ENCODE measurements at regions not wholly inside any gene's neighbourhood (a gene's known extent, or its start where the extent isn't known, plus 50 kb on each side); places are given as distances from the start of the nearest gene placed in this dataset.

DNA sequence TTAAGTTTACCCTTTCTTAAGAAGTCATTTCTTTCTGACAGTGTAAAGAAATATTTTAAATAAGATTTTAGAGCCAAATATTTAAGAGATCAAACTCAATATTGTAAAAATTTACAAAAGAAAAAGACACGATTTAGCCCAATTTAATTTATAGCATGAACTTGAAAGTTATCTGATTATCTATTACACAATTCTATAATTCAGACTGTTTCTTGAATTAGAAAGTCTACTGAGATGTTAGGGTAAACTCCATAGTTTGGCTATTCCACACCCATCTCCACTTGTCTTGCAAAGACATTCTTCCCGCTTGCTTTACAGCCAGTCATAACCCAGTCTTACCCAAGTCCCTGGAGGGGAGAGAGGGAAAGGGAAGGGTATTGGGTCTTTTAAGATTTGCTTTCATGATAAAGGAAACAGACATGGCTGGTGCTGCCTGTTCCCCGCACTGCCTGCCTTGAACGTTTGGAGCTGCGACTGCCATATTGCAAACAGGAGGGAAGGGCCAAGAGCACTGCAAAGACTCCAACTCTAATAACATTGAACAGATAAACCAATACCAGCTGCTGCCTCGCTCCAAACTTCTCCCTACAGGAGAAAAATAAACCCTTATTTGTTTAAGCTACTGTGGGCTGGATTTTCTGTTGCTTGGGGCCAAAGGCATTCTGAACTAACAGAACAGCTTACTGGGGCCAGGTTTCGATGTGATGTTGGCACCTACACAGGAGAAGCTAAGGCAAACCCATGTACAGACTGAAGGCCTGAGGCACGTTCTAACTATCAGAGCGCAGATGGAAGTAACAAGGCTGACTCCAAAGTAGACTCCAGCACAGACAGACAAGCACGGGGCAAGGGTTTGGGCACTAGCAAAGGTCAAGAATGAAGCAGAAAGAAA is 552.3 kb upstream of the JARID2 start:
- no peak for DNase-seq (ENCODE audit: low read depth in 2 of 2)

GRCh38 chr6:14694308-14694707 is 551.6 kb upstream of the JARID2 start:
- no peak for DNase-seq (ENCODE audit: low read depth in 2 of 2)

DNA sequence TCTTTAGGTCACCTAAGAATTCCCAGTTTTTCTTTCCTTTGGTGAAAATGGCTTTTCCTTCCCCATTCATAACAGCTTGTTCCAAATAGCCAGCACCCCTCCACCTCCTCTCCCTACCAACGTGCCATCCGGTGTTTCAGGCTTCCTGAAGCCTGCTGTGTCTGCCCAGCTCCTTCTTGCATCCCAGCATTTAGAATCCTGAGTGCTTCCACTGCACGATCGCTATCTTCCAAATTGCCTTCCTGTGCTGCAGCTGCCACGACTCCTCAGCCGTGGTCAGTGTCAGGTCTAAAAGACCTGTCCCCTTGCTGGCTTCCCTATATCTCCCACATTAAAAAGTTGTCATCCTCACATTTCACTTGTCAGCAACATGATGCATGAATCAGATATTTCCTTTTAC is 550.3 kb upstream of the JARID2 start:
- DNase-seq (ENCODE audit: low read depth in 2 of 2), result no peak

DNA sequence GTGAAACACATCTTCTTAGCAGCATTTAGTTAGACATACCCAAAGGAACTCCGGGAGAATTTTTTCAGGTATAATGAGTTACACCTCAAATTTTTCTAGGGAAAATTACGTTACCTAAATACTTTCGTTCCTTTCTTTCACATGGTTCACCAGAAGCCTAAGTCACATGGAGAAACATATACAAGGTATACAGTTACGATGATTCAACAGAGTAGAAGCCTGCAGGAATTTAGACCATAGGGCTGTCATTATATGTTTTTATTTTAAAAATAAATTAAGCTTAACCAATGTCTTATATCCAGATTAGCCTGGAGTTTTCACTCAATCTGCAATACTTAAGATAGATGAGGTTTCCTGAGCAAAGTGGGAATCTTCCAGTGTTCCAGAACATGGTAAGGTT is 549.5 kb upstream of the JARID2 start:
- no peak for DNase-seq (ENCODE audit: low read depth in 2 of 2)

- DNase-seq (ENCODE audit: low read depth in 2 of 2), result no peak
Observed at GRCh38 chr6:14697427-14697826, 548.4 kb upstream of the JARID2 start.

- DNase-seq (ENCODE audit: low read depth in 2 of 2), result no peak
Observed at GRCh38 chr6:14699803-14700601, 545.9 kb upstream of the JARID2 start.

- no peak for DNase-seq (ENCODE audit: low read depth in 2 of 2)
Observed at GRCh38 chr6:14701946-14702345, 543.9 kb upstream of the JARID2 start.

GRCh38 chr6:14702678-14703077 is 543.2 kb upstream of the JARID2 start:
- DNase-seq (ENCODE audit: low read depth in 2 of 2), result no peak

- no peak for DNase-seq (ENCODE audit: low read depth in 2 of 2)
Observed at GRCh38 chr6:14703586-14703985, 542.3 kb upstream of the JARID2 start.

DNA sequence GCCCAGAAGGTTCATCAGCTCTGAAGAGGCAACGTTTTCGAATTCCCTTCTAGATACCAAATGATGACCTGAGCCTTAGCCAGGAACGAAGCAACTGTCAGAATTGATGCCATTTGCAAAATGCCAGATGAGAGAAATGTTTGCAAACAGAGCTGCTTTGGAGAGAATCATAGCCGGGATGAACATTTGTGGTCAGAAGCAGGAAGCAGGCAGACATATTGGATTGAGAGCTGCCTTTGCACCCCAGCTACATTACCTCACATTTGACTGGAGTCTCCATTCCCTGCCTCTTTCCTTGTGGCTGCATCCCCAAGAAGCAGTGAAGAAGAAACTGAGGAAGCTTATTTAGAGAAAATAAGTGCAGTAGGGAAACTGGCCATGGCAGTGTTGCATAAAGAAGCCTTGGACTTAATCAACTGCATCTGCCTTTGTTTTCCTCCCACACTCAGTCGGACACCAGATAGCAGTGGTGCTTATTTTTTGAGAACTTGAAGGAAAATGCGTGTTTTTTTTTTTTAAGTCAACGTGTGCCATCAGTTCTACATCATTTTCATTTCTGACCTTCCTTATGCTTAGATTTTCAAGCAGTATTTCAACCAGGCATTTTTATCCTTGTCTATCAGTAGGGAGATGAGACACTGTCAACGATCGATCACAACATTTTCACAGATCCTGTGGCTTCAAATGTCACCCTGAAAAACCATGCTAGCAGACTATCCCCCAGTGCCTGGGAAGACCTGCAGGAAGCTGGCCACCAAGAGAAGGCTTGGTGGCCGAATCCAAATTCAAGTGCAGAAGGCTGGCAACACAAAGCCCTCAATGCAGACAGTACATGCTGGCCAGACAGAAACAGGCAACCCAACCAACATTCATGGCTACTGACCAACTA is 541.2 kb upstream of the JARID2 start:
- no peak for DNase-seq (ENCODE audit: low read depth in 2 of 2)

DNA sequence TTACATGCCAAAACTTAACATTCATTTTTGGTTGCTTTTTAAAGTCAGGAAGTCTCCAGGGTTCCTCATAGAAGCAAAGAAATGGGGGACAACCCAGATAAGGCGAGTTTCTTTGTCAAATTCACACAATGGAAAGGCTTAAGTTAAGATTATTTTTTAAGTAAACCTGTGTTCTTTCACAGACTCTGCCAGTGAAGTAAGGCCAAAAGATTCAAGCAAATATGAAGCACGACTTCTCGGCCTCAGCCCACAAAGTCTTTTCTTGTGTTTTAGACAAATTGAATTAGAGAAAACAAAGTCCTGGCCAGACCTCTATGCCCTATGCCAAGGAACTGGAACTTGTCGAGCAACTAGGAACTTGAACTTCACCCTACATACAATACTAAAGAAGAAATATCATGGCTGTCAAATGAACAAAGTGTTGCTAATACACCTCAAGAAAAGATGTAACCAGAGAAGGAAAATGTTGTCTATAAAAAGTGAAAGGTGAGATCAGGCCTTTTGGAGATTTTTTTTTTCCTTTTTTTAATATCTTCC is 540.0 kb upstream of the JARID2 start:
- no peak for DNase-seq (ENCODE audit: low read depth in 2 of 2)

DNA sequence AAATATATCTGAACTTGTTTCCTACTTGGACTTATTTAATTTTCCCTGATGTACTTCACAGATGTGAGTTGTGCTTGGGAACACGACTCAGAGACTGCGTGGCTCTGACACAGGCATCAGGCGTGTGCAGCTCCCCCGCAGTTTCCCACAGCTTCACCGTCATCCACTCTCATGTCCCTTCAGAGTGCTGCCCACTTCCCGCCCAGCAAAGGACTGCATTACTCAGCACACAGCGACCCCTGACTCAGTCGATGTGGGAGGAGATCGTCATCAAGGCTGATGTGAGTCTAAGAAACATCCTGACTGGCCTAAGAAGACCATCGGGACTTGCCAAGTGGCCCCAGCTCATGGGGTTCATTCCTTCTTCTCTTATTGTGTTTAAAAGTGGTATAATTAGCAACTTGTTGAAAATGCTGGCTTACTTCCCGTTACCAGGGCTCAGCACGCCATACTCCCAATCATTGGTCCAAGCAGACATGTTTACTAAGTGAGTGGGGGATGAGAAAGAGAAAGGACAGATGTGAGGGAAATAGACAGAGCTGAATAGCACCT is 539.4 kb upstream of the JARID2 start:
- peak; percentile 71 to 88 for DNase-seq (ENCODE audit: low read depth in 2 of 2)

- DNase-seq (ENCODE audit: low read depth in 2 of 2), result no peak
Observed at GRCh38 chr6:14707276-14707675, 538.6 kb upstream of the JARID2 start.

- no peak for DNase-seq (ENCODE audit: low read depth in 2 of 2)
Observed at GRCh38 chr6:14707971-14708465, 537.9 kb upstream of the JARID2 start.

- no peak for DNase-seq (ENCODE audit: low read depth in 2 of 2)
Observed at GRCh38 chr6:14709066-14709670, 536.7 kb upstream of the JARID2 start.

DNA sequence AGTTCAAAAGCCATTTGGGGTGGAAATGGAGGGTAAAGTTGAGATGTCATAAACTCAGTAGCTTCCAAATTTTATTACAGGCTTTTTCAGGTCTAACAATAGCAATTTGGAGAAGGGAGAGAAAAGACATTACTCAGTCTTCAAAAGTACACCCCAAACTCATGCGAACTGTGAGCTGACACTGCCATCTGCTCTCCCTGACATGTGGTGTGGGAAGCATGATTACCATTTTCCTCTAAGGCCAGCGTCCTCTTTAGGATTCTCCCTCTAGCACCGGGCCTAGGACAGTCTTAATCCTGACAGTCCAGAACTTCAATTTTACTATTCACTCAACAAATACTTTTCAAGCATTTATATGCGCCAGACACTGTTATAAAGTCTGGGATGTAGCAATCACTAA is 536.0 kb upstream of the JARID2 start:
- no peak for DNase-seq (ENCODE audit: low read depth in 2 of 2)

GRCh38 chr6:14710421-14710820 is 535.4 kb upstream of the JARID2 start:
- no peak for DNase-seq (ENCODE audit: low read depth in 2 of 2)

- peak; percentile 36 to 65 for DNase-seq (ENCODE audit: low read depth in 2 of 2)
Observed at GRCh38 chr6:14711056-14711703, 534.7 kb upstream of the JARID2 start.

- DNase-seq (ENCODE audit: low read depth in 2 of 2), result no peak
Observed at GRCh38 chr6:14711704-14712379, 534.0 kb upstream of the JARID2 start.

Measured in stimulated activated CD8-positive, alpha-beta memory T cell treated with anti-CD3 and anti-CD28 coated beads, Interleukin-15, amount 100 ng/mL, for 48 hours (primary cell).